ENCODE measurements at regions not wholly inside any gene's neighbourhood (a gene's known extent, or its start where the extent isn't known, plus 50 kb on each side); places are given as distances from the start of the nearest gene placed in this dataset.

DNA sequence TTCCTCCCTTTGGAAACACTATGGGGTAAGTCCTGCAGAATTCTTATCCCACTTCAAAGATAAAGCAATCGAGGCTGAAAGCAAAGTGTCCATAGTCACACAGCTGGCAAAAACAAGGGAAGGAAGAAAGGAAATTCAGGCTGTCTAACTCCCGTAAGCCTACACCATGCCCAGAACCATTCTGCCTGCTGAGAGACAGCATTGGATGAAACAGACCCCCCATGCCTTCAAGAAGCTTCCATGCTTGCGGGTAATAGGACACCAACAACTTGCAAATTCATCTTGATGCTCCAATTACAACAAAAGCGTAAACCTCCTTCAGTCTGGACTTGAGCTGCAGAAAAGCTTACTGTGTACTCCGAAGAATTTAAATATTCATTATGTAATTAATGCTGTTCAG lies 181.1 kb upstream of the WWC1 start:
- TF ChIP-seq CTCF (IDR thresholded peaks at IDR 0.05; ENCODE audit: low read depth, low read length) = no peak
- no peak for TF ChIP-seq POLR2A (IDR thresholded peaks at IDR 0.05; ENCODE audit: extremely low read depth, insufficient read length)
- TF ChIP-seq, protein P1, sequence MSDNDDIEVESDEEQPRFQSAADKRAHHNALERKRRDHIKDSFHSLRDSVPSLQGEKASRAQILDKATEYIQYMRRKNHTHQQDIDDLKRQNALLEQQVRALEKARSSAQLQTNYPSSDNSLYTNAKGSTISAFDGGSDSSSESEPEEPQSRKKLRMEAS (IDR thresholded peaks at IDR 0.05; ENCODE audit: low read depth, low read length) = no peak

All from NB4 (cell line).